Iris pigment epithelial cell (primary cell): ENCODE measurements at regions not wholly inside any gene's neighbourhood (a gene's known extent, or its start where the extent isn't known, plus 50 kb on each side); places are given as distances from the start of the nearest gene placed in this dataset.
"Not testable (repeated sequence)": the region's sequence is repeated elsewhere in the genome, so short reads cannot be mapped to it uniquely, and the experiment has no call there.

Experiments
- DNase-seq: peaks from one replicate; pipeline ENCODE4 v3.0.0-alpha.2; 2011; ENCODE audit warnings: low read depth

- DNase-seq, result no peak
Observed at GRCh38 chr7:114364151-114364550, 50.5 kb upstream of the FOXP2 start.

DNA sequence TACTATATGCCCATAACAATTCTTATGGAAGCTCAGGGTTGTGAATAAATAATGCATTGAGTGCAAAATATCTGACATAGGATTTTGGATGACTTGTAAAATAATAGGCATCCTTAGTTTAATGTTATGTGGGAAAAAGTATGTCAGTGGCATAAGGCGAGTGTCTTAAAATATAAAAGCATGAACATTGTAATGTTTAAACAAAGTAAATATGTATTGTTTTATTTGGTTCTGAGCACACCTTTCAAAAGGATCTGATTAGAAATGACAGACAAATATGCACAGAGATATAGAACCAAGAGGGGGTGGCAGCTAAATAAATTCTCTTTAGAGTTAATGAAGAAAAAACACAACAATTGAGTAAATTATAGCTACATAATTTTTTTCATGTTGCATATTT lies 51.3 kb upstream of the FOXP2 start:
- no peak for DNase-seq

GRCh38 chr7:114358911-114359310 lies 55.7 kb upstream of the FOXP2 start:
- DNase-seq, result no peak

- DNase-seq, result peak; percentile 14
Observed at GRCh38 chr7:114356133-114356532, 58.5 kb upstream of the FOXP2 start.

- no peak for DNase-seq
Observed at GRCh38 chr7:114354306-114354705, 60.3 kb upstream of the FOXP2 start.

GRCh38 chr7:114345494-114345893 lies 69.1 kb upstream of the FOXP2 start:
- DNase-seq, result peak; percentile 58

DNA sequence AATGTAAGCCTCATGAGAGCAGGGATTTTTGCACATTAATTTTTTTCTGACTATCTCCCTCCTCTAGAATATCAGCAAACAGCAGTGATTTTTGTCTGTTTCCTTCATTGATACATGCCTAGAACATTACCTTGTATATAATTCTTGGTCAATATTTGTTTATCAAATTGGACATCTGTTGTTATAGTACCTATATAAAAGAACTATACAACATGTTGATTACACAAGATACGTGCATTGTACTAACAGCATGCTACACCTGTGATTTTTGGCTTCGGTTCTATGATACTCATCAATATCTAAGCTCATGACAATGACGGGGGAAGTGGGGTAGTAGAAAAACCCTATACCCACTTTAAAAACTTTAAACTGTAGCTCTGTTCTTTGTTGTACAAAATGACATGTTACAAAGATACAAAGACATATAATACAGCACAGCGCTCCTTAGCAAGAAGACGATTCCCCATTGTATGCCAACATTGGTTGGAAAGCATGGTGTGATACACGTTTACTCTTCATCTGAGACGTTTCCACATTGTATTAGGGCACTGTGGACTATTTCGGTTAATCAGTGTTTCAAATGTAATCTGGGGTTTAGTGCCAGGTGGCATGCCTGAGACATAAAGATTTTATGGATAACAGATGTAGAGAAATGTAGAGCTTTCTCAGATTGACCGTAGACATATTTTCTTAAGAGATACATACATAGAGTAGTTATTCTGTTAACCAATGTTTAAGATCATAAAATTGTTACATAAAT lies 70.5 kb upstream of the FOXP2 start:
- no peak for DNase-seq

GRCh38 chr7:114342431-114343179 lies 72.0 kb upstream of the FOXP2 start:
- no peak for DNase-seq

DNA sequence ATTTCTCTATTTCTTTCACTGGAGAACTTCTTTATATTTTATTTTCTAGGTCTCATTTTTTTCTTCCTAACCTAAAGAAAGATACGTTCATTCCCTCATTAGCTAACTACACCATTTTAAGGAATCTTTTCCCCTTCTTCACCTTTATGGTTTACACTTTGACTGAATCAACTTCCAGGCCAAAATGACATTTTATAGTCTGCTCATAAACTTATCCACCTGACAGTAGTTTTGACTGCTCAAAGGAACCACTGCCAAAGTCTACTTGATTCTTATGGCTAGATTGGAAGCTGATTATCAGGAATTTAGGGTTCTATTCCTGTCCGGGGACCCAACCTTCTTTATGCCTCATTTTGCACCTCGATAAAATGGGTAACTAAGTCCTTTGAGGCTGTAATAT lies 73.0 kb upstream of the FOXP2 start:
- DNase-seq, result no peak

GRCh38 chr7:114334989-114335388 lies 79.6 kb upstream of the FOXP2 start:
- no peak for DNase-seq

- not testable (repeated sequence) for DNase-seq
Observed at GRCh38 chr7:114329458-114329857, 85.2 kb upstream of the FOXP2 start.

- no peak for DNase-seq
Observed at GRCh38 chr7:114317450-114318098, 97.0 kb upstream of the FOXP2 start.

- DNase-seq, result peak; percentile 1
Observed at GRCh38 chr7:114312649-114313048, 102.0 kb upstream of the FOXP2 start.

GRCh38 chr7:114310345-114311110 lies 104.1 kb upstream of the FOXP2 start:
- no peak for DNase-seq

GRCh38 chr7:114309729-114310128 lies 104.9 kb upstream of the FOXP2 start:
- DNase-seq, result no peak

GRCh38 chr7:114303301-114303700 lies 111.3 kb upstream of the FOXP2 start:
- no peak for DNase-seq

DNA sequence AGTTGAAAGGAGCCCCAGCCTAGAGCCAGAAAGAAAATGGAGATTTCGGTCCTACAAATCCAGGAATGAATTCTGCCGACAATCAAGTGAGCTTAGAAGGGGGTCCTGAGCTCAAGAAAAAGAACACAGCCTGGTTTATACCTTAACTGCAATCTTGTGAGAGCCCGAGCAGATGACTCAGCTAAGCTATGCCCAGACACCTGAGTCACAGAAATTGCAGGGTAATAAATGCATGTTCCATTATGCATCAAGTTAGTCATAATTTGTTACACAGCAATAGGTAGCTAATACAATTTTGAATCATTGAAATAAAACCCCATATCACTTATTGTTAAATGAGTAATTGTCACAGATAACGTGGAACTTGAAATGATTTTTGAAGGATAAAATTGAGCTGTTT lies 111.8 kb upstream of the FOXP2 start:
- DNase-seq, result no peak

- DNase-seq, result no peak
Observed at GRCh38 chr7:114298011-114298410, 116.6 kb upstream of the FOXP2 start.

DNA sequence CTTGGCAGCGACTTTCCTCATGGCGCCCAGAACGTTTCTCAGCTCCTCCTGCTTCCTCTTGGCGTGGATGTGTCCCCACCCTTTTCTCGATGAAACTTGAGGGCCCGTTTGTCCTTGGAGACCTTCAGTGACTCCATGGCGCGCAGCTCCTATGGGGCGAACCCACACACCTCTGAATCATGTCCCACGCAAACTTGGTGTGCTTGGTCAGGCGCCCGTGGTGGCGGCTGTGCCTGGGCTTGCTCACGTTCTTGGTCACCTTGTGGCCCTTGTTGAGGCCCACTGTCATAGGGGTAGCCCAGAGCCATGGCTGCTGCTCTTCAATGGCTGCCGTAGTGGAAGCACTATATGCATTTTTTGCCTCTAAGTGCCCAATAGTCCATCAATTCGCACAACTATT lies 117.5 kb upstream of the FOXP2 start:
- DNase-seq, result no peak

DNA sequence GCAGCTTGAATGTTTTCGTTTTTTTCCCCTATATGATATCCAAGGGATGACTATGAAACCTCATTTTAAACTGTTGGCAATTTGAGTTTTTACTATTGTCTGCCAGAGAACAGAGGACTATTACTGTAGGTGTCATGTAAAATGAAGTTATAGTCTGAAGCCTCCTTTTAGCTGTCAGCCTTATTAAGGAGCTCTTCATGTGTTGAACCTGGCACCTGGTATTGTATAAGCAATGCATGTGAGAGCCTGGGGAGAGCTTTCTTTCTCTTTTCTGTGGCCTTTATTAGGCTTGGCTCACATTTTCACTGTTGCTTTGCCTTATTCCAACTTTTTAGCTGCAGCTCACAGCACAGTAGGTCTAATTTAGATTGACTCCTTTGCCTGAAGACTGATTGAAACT lies 119.1 kb upstream of the FOXP2 start:
- no peak for DNase-seq

DNA sequence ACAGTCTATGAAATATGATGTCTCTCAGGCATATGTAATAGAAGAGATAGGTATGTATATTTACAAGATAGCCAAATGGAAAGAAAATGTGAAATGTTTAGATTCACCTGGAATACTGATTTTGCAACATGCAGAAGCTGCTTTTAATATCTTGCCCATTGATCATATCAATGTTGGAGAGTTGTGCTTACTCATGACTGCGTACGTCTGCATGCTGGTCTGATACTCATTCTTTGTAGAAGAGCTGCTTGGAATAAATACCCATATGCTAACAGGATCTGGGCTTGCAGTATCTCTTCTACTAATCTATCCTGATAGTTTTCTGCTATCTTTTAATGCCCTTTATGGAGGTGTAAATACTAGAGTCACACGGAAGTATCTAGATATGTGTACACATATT lies 120.6 kb upstream of the FOXP2 start:
- DNase-seq, result no peak

GRCh38 chr7:114293289-114294012 lies 121.2 kb upstream of the FOXP2 start:
- DNase-seq, result peak; percentile 9
